ENCODE measurements at regions not wholly inside any gene's neighbourhood (a gene's known extent, or its start where the extent isn't known, plus 50 kb on each side); places are given as distances from the start of the nearest gene placed in this dataset.

DNA sequence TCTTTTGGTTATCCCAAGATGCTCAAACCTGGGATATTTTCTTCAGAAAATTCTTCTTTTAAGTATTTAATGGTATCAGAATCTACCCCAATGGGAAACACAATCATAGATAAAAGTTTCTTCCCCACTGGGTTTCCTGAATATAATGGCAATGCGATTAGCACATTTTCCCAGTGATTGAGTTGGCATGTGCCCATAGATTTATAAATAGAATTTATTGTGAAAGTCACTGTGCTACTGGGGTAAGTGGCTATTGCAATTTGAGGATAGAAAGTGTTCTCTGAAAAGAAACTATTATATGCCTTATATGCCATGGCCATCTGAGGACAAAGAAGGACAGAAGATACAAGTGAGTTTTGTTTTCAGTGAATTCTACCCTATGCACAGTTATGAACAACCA lies 99.0 kb upstream of the RBMS3 start:
- TF ChIP-seq, protein P1, sequence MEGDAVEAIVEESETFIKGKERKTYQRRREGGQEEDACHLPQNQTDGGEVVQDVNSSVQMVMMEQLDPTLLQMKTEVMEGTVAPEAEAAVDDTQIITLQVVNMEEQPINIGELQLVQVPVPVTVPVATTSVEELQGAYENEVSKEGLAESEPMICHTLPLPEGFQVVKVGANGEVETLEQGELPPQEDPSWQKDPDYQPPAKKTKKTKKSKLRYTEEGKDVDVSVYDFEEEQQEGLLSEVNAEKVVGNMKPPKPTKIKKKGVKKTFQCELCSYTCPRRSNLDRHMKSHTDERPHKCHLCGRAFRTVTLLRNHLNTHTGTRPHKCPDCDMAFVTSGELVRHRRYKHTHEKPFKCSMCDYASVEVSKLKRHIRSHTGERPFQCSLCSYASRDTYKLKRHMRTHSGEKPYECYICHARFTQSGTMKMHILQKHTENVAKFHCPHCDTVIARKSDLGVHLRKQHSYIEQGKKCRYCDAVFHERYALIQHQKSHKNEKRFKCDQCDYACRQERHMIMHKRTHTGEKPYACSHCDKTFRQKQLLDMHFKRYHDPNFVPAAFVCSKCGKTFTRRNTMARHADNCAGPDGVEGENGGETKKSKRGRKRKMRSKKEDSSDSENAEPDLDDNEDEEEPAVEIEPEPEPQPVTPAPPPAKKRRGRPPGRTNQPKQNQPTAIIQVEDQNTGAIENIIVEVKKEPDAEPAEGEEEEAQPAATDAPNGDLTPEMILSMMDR (IDR thresholded peaks at IDR 0.05) = no peak

DNA sequence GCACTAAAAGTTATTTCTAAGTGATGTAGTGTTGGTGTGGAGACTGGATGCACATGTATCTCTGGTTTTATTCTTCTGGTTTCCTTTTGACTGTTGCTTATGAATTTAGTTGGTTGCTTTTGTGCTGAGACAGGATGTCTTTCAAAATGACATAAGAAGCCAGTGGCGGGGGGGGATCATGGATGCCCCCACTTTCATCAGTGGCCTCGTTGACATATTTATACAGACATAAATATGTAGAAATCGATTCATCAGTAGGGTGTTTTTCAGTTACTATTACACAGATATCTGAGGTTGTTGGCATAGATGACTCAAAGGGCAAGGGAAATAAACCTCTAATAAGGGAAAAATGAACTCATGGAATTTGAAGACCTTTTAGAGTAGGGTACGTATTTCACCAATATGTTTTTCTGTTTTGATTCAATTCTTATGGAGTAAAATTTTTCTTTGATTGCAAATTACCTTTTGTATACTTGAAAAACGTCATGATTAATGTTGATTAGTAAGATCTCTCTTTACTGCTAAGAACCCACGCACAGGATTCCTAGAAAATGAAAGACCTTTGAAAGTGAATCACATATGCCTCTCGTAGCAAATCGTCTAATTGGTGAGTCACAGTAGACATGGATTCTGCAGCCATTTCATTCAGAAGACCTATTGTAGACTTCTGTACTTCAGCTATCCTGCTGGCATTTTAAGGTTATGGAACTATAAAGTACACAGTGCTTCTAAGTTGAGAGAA lies 97.4 kb upstream of the RBMS3 start:
- TF ChIP-seq, protein P1 (IDR thresholded peaks at IDR 0.05) = no peak

DNA sequence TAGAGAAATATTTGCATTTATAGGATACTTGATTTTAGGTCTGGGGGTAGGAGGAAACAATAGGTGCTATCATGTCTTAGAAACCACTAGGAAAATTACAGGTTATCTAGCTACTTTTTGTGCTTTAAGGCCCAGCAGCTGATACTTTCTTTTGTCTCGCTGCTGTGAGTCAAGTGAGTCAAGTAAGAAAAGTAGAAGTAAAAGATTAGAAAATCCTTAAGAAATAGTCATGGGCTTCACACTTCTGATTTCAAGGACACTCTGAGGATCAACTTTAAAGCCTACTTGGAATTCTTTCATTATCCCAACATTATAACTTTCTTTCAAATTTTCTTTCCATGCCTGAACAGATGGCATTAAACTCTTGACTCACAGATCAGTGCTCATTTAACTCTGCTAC lies 95.2 kb upstream of the RBMS3 start:
- TF ChIP-seq, protein P1 (IDR thresholded peaks at IDR 0.05) = no peak

DNA sequence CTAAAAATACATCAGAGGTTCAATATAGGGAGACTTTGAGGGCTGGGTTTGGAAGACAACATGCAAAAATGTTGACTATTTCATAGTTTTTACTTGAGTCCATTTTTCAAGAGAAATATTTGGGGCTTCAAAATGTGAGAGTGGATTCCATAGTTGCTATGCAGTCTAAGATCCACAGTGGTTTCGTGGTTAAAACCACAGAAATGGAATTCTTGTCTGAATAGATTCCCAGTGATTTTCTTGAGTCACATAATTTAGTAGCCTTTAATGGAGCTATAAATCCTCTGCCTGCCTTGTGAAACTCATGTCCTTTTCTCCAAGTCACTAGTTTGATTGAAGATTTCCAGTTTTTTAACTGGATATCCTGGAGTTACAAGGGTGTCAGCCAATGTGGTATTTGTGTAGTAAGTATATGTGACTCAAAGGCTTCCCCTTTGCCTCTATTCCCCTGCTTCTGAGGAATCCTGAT lies 94.7 kb upstream of the RBMS3 start:
- TF ChIP-seq, protein P1 (IDR thresholded peaks at IDR 0.05) = no peak

DNA sequence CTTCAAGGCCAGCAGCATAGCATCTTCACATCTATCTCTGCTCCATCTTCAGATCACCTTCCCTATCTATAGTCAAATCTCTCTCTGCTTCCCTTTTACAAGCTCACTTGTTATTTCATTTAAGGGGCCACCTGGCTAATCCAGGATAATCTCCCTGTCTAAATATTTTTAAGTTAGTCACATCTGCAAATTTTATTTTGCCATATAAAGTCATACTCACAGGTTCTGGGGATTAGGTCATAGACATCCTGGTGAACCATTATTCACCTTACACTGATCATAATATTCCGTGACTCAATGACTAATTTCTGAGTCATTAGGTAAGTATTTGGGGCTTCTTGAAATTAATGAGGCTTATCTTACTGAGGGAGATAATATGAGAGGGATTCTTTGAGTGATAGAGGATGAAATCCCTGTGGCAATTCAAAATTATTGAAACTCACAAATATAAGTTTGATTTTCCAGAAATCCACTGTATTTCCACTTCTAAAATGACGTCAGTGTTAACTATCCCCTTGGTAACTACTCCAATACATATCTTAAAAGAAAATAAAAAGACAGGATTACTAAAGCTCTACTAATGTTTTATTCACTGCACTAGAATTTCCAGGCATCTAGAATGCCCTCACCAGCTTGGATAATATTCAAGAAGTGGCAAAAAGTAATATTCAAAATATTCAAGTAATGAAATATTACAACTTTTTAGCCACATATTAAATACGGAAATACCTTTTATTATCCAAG lies 93.7 kb upstream of the RBMS3 start:
- TF ChIP-seq, protein P1 (IDR thresholded peaks at IDR 0.05) = no peak

DNA sequence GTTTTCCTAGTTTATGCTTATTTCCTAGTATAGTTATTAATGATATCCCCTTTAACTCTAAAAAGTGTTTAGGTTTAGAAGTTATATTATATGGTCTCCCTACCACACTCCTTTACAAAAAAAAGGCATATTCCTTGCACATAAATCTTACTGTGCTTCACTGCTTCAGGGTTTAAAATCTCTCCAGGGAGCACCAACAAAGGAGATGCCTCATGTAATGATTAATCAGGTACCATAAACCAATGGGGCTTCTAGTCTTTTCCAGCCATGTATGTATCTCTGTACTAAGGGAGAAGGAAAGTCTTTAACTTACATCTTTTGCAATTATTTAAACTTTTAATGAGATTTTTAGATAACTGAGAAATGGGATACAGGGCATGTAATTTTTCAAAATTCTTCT lies 91.5 kb upstream of the RBMS3 start:
- TF ChIP-seq, protein P1 (IDR thresholded peaks at IDR 0.05) = no peak

DNA sequence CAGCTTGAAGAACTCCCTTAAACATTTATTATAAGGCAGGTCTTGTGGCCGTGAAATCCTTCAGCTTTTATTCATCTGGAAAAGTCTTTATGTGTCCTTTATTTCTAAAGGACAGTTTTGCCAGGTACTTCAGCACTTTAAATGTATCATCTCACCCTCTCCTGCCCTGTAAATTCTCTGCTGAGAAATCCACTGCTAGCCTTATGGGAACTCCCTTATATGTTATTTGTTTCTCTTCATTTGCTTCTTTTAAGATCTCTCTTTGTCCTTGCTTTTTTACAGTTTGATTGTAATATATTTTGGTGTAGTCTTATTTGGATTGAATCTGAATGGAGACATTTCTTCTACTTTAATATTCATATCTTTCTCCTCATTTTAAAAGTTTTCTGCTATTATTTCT lies 86.7 kb upstream of the RBMS3 start:
- TF ChIP-seq, protein P1 (IDR thresholded peaks at IDR 0.05) = no peak

All from LNCAP (cell line).